ENCODE measurements at regions not wholly inside any gene's neighbourhood (a gene's known extent, or its start where the extent isn't known, plus 50 kb on each side); places are given as distances from the start of the nearest gene placed in this dataset.

- TF ChIP-seq POLR2AphosphoS5 (IDR thresholded peaks at IDR 0.05; ENCODE audit: low read depth, low read length) (no peak), FOXP2 (optimal IDR thresholded peaks at IDR 0.05; ENCODE audit: borderline replicate concordance, extremely low read depth, extremely low read length, insufficient read depth) (no peak), SIN3A (IDR thresholded peaks at IDR 0.05; ENCODE audit: borderline replicate concordance, insufficient read depth, low read length) (no peak), TAF1 (IDR thresholded peaks at IDR 0.05; ENCODE audit: borderline replicate concordance, insufficient read depth, low read length) (no peak), REST (IDR thresholded peaks at IDR 0.05; ENCODE audit: insufficient read depth in 1 of 2, low read depth in 2 of 2, low read length in 2 of 2) (no peak)
These were observed 504.9 kb upstream of the SOX11 start for GRCh38 chr2:5187283-5187682.

- TF ChIP-seq REST (IDR thresholded peaks at IDR 0.05; ENCODE audit: insufficient read depth in 1 of 2, low read depth in 2 of 2, low read length in 2 of 2) (no peak), POLR2AphosphoS5 (IDR thresholded peaks at IDR 0.05; ENCODE audit: low read depth, low read length) (no peak), FOXP2 (optimal IDR thresholded peaks at IDR 0.05; ENCODE audit: borderline replicate concordance, extremely low read depth, extremely low read length, insufficient read depth) (no peak), TAF1 (IDR thresholded peaks at IDR 0.05; ENCODE audit: borderline replicate concordance, insufficient read depth, low read length) (no peak), SIN3A (IDR thresholded peaks at IDR 0.05; ENCODE audit: borderline replicate concordance, insufficient read depth, low read length) (no peak)
These were observed 503.5 kb upstream of the SOX11 start for GRCh38 chr2:5188636-5189035.

GRCh38 chr2:5190023-5190422 is 502.2 kb upstream of the SOX11 start:
- no peak for TF ChIP-seq FOXP2 (optimal IDR thresholded peaks at IDR 0.05; ENCODE audit: borderline replicate concordance, extremely low read depth, extremely low read length, insufficient read depth)
- no peak for TF ChIP-seq TAF1 (IDR thresholded peaks at IDR 0.05; ENCODE audit: borderline replicate concordance, insufficient read depth, low read length)
- no peak for TF ChIP-seq POLR2AphosphoS5 (IDR thresholded peaks at IDR 0.05; ENCODE audit: low read depth, low read length)
- TF ChIP-seq SIN3A (IDR thresholded peaks at IDR 0.05; ENCODE audit: borderline replicate concordance, insufficient read depth, low read length), result no peak
- TF ChIP-seq REST (IDR thresholded peaks at IDR 0.05; ENCODE audit: insufficient read depth in 1 of 2, low read depth in 2 of 2, low read length in 2 of 2), result no peak

- TF ChIP-seq REST (IDR thresholded peaks at IDR 0.05; ENCODE audit: insufficient read depth in 1 of 2, low read depth in 2 of 2, low read length in 2 of 2) (no peak), FOXP2 (optimal IDR thresholded peaks at IDR 0.05; ENCODE audit: borderline replicate concordance, extremely low read depth, extremely low read length, insufficient read depth) (no peak), SIN3A (IDR thresholded peaks at IDR 0.05; ENCODE audit: borderline replicate concordance, insufficient read depth, low read length) (no peak), POLR2AphosphoS5 (IDR thresholded peaks at IDR 0.05; ENCODE audit: low read depth, low read length) (no peak), TAF1 (IDR thresholded peaks at IDR 0.05; ENCODE audit: borderline replicate concordance, insufficient read depth, low read length) (no peak)
These were observed 496.5 kb upstream of the SOX11 start for GRCh38 chr2:5195636-5196035.
